ENCODE measurements at regions not wholly inside any gene's neighbourhood (a gene's known extent, or its start where the extent isn't known, plus 50 kb on each side); places are given as distances from the start of the nearest gene placed in this dataset.

- TF ChIP-seq POLR2A (IDR thresholded peaks at IDR 0.05; ENCODE audit: extremely low read depth, insufficient read length) (no peak), CTCF (IDR thresholded peaks at IDR 0.05; ENCODE audit: low read depth, low read length) (no peak), MAX (IDR thresholded peaks at IDR 0.05; ENCODE audit: low read depth, low read length) (no peak)
These were observed 175.1 kb upstream of the PIEZO2 start for GRCh38 chr18:11324510-11324909.
